ENCODE measurements at regions not wholly inside any gene's neighbourhood (a gene's known extent, or its start where the extent isn't known, plus 50 kb on each side); places are given as distances from the start of the nearest gene placed in this dataset.
"Not testable (repeated sequence)": the region's sequence is repeated elsewhere in the genome, so short reads cannot be mapped to it uniquely, and the experiment has no call there.

GRCh38 chr5:98173334-98173733 is 600.1 kb upstream of the RGMB start:
- DNase-seq (ENCODE audit: low read depth in 4 of 4, low spot score in 3 of 4) = no peak

DNA sequence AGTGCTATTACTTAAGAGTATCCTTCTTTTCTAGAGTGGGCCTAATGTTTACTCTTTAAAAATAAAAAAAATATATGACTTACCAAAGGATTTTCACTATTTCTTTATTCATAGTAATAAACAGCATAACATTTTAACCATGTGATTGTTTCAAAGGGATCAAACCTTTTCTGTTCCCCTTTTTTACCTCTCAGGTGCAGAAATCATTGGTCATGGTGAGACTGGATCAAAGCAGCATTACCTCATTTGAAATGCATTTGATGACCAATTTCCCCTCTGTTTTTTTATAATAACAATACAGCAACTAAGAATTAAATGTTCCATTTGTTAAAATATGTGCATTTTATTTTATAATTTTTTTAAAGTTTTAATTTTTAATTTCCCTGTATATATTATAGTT is 598.0 kb upstream of the RGMB start:
- no peak for DNase-seq (ENCODE audit: low read depth in 4 of 4, low spot score in 3 of 4)

- no peak for DNase-seq (ENCODE audit: low read depth in 4 of 4, low spot score in 3 of 4)
These were observed 593.4 kb upstream of the RGMB start for GRCh38 chr5:98179791-98180755.

- no peak for DNase-seq (ENCODE audit: low read depth in 4 of 4, low spot score in 3 of 4)
These were observed 587.3 kb upstream of the RGMB start for GRCh38 chr5:98186128-98186527.

DNA sequence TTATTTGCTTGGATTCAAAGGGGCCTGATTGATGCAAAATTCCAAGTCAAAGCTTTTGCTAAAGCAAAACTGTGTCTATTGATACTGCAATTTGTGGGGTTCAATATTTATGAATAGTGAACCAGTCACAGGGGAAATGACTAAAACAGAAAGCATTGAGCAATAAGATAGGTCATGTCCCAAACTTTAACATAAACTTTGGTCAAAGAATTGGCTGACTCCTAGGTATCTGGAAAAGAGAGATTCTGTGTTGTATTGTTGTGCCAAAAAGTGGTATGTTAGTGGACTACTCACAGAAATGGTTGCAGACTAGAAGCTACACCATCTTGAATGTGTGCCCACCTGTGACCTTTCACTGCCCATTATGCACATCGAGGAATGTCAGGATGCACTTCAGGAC is 585.5 kb upstream of the RGMB start:
- DNase-seq (ENCODE audit: low read depth in 4 of 4, low spot score in 3 of 4) = no peak

DNA sequence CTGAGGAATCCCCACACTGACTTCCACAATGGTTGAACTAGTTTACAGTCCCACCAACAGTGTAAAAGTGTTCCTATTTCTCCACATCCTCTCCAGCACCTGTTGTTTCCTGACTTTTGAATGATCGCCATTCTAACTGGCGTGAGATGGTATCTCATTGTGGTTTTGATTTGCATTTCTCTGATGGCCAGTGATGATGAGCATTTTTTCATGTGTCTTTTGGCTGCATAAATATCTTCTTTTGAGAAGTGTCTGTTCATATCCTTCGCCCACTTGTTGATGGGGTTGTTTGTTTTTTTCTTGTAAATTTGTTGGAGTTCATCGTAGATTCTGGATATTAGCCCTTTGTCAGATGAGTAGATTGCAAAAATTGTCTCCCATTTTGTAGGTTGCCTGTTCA is 583.1 kb upstream of the RGMB start:
- not testable (repeated sequence) for DNase-seq (ENCODE audit: low read depth in 4 of 4, low spot score in 3 of 4)

- no peak for DNase-seq (ENCODE audit: low read depth in 4 of 4, low spot score in 3 of 4)
These were observed 579.3 kb upstream of the RGMB start for GRCh38 chr5:98193921-98194760.

GRCh38 chr5:98200726-98201541 is 572.5 kb upstream of the RGMB start:
- no peak for DNase-seq (ENCODE audit: low read depth in 4 of 4, low spot score in 3 of 4)

GRCh38 chr5:98204798-98205197 is 568.7 kb upstream of the RGMB start:
- no peak for DNase-seq (ENCODE audit: low read depth in 4 of 4, low spot score in 3 of 4)

DNA sequence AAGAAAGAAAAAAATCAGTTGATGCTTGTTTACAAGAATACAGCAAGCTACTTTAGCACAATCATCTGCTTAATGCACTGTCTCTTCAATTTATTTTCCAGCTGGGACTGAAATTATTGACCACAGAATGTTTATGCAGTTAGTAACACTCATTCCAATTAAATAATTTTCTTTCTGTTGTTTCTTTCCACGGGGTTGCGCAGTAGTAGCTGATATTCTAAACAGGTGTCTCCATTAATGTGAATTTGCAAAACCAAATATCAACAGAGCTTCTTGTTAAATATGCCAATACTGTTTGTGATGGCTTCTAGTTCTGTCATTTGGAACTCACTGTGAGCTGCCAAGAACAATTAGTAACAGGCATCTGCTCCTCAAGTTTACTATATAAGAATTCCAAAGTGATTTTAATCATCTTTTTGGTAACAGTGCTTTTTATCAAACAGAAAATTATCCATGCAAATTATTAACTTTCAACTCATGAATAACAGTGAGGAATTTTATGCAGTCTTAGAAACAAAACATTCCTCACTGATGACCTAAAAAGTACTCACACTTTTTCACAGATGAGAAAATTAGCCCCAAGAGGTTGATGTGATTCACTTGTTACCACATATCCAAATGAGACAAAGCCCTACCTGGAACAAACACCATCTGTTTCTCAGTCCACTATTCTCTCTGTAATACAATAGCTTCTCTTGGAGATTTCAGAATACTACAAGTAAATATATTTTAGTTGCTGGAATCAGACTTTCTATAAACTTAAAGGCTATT is 567.6 kb upstream of the RGMB start:
- DNase-seq (ENCODE audit: low read depth in 4 of 4, low spot score in 3 of 4) = no peak

GRCh38 chr5:98206566-98206965 is 566.9 kb upstream of the RGMB start:
- no peak for DNase-seq (ENCODE audit: low read depth in 4 of 4, low spot score in 3 of 4)

GRCh38 chr5:98209418-98209817 is 564.0 kb upstream of the RGMB start:
- DNase-seq (ENCODE audit: low read depth in 4 of 4, low spot score in 3 of 4) = no peak

- no peak for DNase-seq (ENCODE audit: low read depth in 4 of 4, low spot score in 3 of 4)
These were observed 559.0 kb upstream of the RGMB start for GRCh38 chr5:98214240-98215051.

- DNase-seq (ENCODE audit: low read depth in 4 of 4, low spot score in 3 of 4) = no peak
These were observed 556.3 kb upstream of the RGMB start for GRCh38 chr5:98217138-98217537.

DNA sequence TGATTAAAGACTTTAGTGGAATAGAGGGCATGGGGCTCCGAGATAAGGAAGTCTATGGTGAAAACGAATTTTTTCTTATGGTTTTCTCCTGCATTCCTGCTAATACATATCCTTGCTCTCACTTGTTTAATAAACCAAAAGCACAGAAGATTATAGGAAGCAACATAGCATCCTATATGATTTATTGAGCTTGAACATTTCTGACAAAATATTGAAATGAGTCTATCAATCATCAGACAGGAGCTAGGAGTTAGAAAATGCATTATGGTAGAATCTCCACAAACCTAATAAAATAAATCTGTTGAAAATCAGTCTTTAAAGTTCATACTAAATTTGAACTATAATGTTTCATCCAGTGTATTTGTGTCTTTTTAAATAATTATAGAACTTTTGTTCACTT is 554.6 kb upstream of the RGMB start:
- no peak for DNase-seq (ENCODE audit: low read depth in 4 of 4, low spot score in 3 of 4)

DNA sequence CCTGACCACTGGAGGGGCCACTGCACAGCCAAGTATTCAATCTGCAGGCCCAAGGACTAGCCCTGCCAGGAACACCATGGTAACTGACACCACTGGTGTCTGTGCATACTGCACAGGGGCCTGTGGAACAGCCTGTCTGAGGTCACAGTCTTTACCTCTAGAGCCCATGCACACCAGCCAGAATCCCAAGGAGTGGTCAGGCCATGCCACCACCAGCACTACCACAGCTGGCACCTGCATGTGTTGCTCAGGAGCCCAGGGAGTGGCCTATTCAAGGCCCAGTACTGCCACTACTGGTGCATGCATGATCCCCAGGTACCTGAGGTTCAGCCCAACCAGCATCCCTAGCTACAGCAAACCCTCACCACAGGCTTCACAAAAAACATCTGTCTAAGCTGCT is 546.0 kb upstream of the RGMB start:
- no peak for DNase-seq (ENCODE audit: low read depth in 4 of 4, low spot score in 3 of 4)

DNA sequence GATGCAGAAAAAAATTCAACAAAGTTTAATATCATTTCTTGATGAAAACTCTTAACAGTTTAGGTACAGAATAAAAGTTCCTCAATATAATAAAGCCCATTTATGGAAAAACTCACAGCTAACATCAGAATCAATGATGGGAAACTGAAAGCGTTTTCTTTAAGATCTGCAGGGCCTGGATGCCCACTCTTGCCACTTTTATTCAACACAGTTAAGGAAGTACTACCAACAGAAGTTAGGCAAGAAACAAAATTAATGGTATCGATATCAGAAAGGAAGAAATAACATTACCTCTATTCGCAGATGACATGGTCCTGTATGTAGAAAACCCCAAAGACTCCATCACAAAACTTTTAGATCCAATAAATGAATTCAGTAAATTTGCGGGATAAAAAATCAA is 542.4 kb upstream of the RGMB start:
- no peak for DNase-seq (ENCODE audit: low read depth in 4 of 4, low spot score in 3 of 4)

- DNase-seq (ENCODE audit: low read depth in 4 of 4, low spot score in 3 of 4) = not testable (repeated sequence)
These were observed 535.7 kb upstream of the RGMB start for GRCh38 chr5:98237794-98238193.

- no peak for DNase-seq (ENCODE audit: low read depth in 4 of 4, low spot score in 3 of 4)
These were observed 529.5 kb upstream of the RGMB start for GRCh38 chr5:98243972-98244371.

Data from left renal pelvis (tissue), 4 donors.